GM23338 (cell line): ENCODE measurements at regions not wholly inside any gene's neighbourhood (a gene's known extent, or its start where the extent isn't known, plus 50 kb on each side); places are given as distances from the start of the nearest gene placed in this dataset.

Experiments
- ATAC-seq: fragments of 200-7000 bp; cut with Tn5 transposase; 3 replicates; pipeline ENCODE4 v1.9.1; 2020
- DNase-seq: peaks from one replicate; pipeline ENCODE4 v3.0.0-alpha.2; 2015; ENCODE audit warnings: low spot score
- H2AFZ ChIP-seq: fragments of 200-600 bp; sonication (generic); 2 replicates; pipeline ENCODE4 v1.8.0; 2016; ENCODE audit warnings: antibody characterized with exemption, mild to moderate bottlenecking, moderate library complexity
- H3F3A ChIP-seq: fragments of 200-600 bp; sonication (generic); replicated peaks from 2 replicates; pipeline ENCODE4 v1.8.0; 2017; ENCODE audit warnings: antibody characterized with exemption, mixed run types, low read depth
- H3K27ac ChIP-seq: fragments of 200-600 bp; sonication (generic); 2 replicates; pipeline ENCODE4 v1.6.1; 2016; ENCODE audit warnings: low read depth
- H3K27me3 ChIP-seq: fragments of 200-600 bp; sonication (generic); 2 replicates; pipeline ENCODE4 v1.8.0; 2016; ENCODE audit warnings: mild to moderate bottlenecking, mixed run types, moderate library complexity; ENCODE audit not compliant: insufficient read depth
- H3K36me3 ChIP-seq: fragments of 200-600 bp; sonication (generic); 2 replicates; pipeline ENCODE4 v1.8.0; 2016; ENCODE audit warnings: mild to moderate bottlenecking; ENCODE audit not compliant: insufficient read depth
- H3K4me1 ChIP-seq: fragments of 200-600 bp; sonication (generic); 2 replicates; pipeline ENCODE4 v1.8.0; 2016; ENCODE audit warnings: mild to moderate bottlenecking, moderate library complexity; ENCODE audit not compliant: insufficient read depth
- H3K4me2 ChIP-seq: fragments of 200-600 bp; sonication (generic); 2 replicates; pipeline ENCODE4 v1.7.1; 2017; ENCODE audit warnings: mixed run types
- H3K4me3 ChIP-seq: fragments of 200-600 bp; sonication (generic); 2 replicates; pipeline ENCODE4 v1.6.1; 2016; ENCODE audit warnings: mixed run types
- H3K79me2 ChIP-seq: fragments of 200-600 bp; sonication (generic); replicated peaks from 2 replicates; pipeline ENCODE4 v1.8.0; 2017; ENCODE audit warnings: mild to moderate bottlenecking; ENCODE audit not compliant: insufficient read depth
- H3K9me2 ChIP-seq: fragments of 200-600 bp; sonication (generic); 2 replicates; pipeline ENCODE4 v1.8.0; 2017; ENCODE audit not compliant: insufficient read depth
- H4K20me1 ChIP-seq: fragments of 200-600 bp; sonication (generic); replicated peaks from 2 replicates; pipeline ENCODE4 v1.8.0; 2017; ENCODE audit warnings: mild to moderate bottlenecking; ENCODE audit not compliant: insufficient read depth
- H3K27ac Mint-ChIP-seq: 2 replicates; pipeline ENCODE4 v1.8.0; 2020; ENCODE audit warnings: inconsistent platforms, mild to moderate bottlenecking, moderate library complexity, mixed read lengths
- H3K27me3 Mint-ChIP-seq: 3 replicates; pipeline ENCODE4 v1.8.0; 2022; ENCODE audit warnings: low read depth, mild to moderate bottlenecking, moderate library complexity, mixed read lengths, inconsistent platforms; ENCODE audit not compliant: insufficient read depth, poor library complexity
- H3K36me3 Mint-ChIP-seq: 3 replicates; pipeline ENCODE4 v1.8.0; 2021; ENCODE audit warnings: low read depth, mild to moderate bottlenecking, inconsistent platforms, moderate library complexity, mixed read lengths
- H3K4me1 Mint-ChIP-seq: 3 replicates; pipeline ENCODE4 v1.8.0; 2020; ENCODE audit warnings: mild to moderate bottlenecking, inconsistent platforms, mixed read lengths
- H3K4me3 Mint-ChIP-seq: 3 replicates; pipeline ENCODE4 v1.8.0; 2021; ENCODE audit warnings: moderate library complexity, mild to moderate bottlenecking, inconsistent platforms, mixed read lengths
- H3K9me3 Mint-ChIP-seq: 3 replicates; pipeline ENCODE4 v1.8.0; 2020; ENCODE audit warnings: moderate library complexity, mild to moderate bottlenecking, inconsistent platforms, mixed read lengths
- CREB1 ChIP-seq: fragments of 250-450 bp; sonication (Bioruptor Pico); IDR thresholded peaks from 2 replicates; pipeline ENCODE4 v1.5.0; 2020; ENCODE audit warnings: low read depth, mild to moderate bottlenecking, moderate library complexity
- ETS1 ChIP-seq: IDR thresholded peaks from 2 replicates; pipeline ENCODE4 v1.6.1; 2016; ENCODE audit warnings: antibody characterized with exemption
- EZH2 ChIP-seq: fragments of 200-600 bp; sonication (generic); IDR thresholded peaks from one replicate; pipeline ENCODE4 v1.8.0; 2017; ENCODE audit warnings: antibody characterized with exemption, mild to moderate bottlenecking, low read depth; ENCODE audit not compliant: unreplicated experiment
- JUNB ChIP-seq: IDR thresholded peaks from one replicate; pipeline ENCODE4 v1.6.1; 2016; ENCODE audit warnings: antibody characterized with exemption; ENCODE audit not compliant: unreplicated experiment
- NANOG ChIP-seq: IDR thresholded peaks from 2 replicates; pipeline ENCODE4 v1.6.1; 2016; ENCODE audit warnings: antibody characterized with exemption, borderline replicate concordance
- POLR2AphosphoS5 ChIP-seq: IDR thresholded peaks from 2 replicates; pipeline ENCODE4 v1.6.1; 2016; ENCODE audit warnings: antibody characterized with exemption, low read depth
- STAT1 ChIP-seq: IDR thresholded peaks from one replicate; pipeline ENCODE4 v1.6.1; 2016; ENCODE audit warnings: antibody characterized with exemption; ENCODE audit not compliant: unreplicated experiment
- ZNF114 ChIP-seq: fragments of 250-450 bp; sonication (Bioruptor Pico); IDR thresholded peaks from 2 replicates; pipeline ENCODE4 v1.5.0; 2020; ENCODE audit warnings: mild to moderate bottlenecking, moderate library complexity
- TF ChIP-seq, protein P1 (sequence below), 2 experiments: fragments of 200-600 bp in 1 of 2; sonication (generic) in 1 of 2; conservative IDR thresholded peaks; 2 replicates each; pipeline versions ENCODE4 v1.5.1 to v1.6.1; 2016 to 2017; ENCODE audit warnings: antibody characterized with exemption in 2 of 2, low read depth in 2 of 2, mild to moderate bottlenecking in 2 of 2, moderate library complexity in 1 of 2
- TF ChIP-seq, protein P2 (sequence below): fragments of 250-450 bp; sonication (Bioruptor Pico); IDR thresholded peaks from 2 replicates; pipeline ENCODE4 v1.5.0; 2020; ENCODE audit warnings: mild to moderate bottlenecking, moderate library complexity
- TF ChIP-seq, protein P3 (sequence below): IDR thresholded peaks from one replicate; pipeline ENCODE4 v1.6.1; 2018; ENCODE audit warnings: antibody characterized with exemption; ENCODE audit not compliant: unreplicated experiment

DNA sequence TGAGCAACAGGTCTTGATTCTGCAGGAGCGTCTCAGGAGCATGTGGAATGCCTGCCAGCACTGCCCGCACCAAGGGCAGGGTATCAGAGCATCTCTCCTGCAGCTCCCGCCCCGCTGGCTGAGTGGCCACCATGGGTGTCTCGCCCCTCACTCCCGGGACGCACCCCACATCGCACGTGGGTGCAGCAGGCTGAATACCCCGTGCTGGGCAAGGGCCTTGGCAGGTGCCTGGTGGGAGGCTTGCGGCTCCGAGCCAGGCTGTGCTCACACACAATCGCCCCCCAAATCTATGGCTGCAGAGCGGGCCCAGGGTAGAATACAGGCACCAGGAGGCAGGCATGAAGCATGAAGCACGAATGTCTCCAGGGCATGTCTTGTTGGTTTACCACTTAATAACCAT lies 103.9 kb upstream of the TMEM132D start (continued):
- TF ChIP-seq, protein P1, sequence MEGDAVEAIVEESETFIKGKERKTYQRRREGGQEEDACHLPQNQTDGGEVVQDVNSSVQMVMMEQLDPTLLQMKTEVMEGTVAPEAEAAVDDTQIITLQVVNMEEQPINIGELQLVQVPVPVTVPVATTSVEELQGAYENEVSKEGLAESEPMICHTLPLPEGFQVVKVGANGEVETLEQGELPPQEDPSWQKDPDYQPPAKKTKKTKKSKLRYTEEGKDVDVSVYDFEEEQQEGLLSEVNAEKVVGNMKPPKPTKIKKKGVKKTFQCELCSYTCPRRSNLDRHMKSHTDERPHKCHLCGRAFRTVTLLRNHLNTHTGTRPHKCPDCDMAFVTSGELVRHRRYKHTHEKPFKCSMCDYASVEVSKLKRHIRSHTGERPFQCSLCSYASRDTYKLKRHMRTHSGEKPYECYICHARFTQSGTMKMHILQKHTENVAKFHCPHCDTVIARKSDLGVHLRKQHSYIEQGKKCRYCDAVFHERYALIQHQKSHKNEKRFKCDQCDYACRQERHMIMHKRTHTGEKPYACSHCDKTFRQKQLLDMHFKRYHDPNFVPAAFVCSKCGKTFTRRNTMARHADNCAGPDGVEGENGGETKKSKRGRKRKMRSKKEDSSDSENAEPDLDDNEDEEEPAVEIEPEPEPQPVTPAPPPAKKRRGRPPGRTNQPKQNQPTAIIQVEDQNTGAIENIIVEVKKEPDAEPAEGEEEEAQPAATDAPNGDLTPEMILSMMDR (conservative IDR thresholded peaks at IDR 0.05; ENCODE audit: low read depth in 2 of 2), result no peak

GRCh38 chr12:130008241-130008640 lies 104.4 kb upstream of the TMEM132D start:
- Mint-ChIP-seq H3K4me1 (no peaks in the 10 kb centered on the region), H3K9me3 (peaks cover 72% of the 10 kb centered on the region), H3K36me3 (peaks cover 38% of the 10 kb centered on the region), H3K27me3 (peaks cover 2% of the 10 kb centered on the region), H3K4me3 (no peak overlapping the region), H3K27ac (no peak overlapping the region)
- no peak overlapping the region for H3K4me2 ChIP-seq
- no peaks in the 10 kb centered on the region for H4K20me1 ChIP-seq
- DNase-seq (no peak), ATAC-seq (no peak)
- H3K4me1 ChIP-seq, result no peaks in the 10 kb centered on the region
- no peak overlapping the region for H3K27ac ChIP-seq
- peaks cover 3% of the 10 kb centered on the region; the same call in 1 of the 2 replicates for H3K36me3 ChIP-seq
- no peak overlapping the region for H3K4me3 ChIP-seq
- no peak overlapping the region for H2AFZ ChIP-seq
- H3F3A ChIP-seq, result no peaks in the 10 kb centered on the region
- peaks cover 7% of the 10 kb centered on the region for H3K27me3 ChIP-seq
- H3K9me2 ChIP-seq, result no peaks in the 10 kb centered on the region; the same call in 1 of the 2 replicates
- TF ChIP-seq, protein P1 (conservative IDR thresholded peaks at IDR 0.05; ENCODE audit: low read depth in 2 of 2), result no peak
- no peak for TF ChIP-seq ETS1
- TF ChIP-seq EZH2, result no peak
- no peak for TF ChIP-seq JUNB
- TF ChIP-seq, protein P2, sequence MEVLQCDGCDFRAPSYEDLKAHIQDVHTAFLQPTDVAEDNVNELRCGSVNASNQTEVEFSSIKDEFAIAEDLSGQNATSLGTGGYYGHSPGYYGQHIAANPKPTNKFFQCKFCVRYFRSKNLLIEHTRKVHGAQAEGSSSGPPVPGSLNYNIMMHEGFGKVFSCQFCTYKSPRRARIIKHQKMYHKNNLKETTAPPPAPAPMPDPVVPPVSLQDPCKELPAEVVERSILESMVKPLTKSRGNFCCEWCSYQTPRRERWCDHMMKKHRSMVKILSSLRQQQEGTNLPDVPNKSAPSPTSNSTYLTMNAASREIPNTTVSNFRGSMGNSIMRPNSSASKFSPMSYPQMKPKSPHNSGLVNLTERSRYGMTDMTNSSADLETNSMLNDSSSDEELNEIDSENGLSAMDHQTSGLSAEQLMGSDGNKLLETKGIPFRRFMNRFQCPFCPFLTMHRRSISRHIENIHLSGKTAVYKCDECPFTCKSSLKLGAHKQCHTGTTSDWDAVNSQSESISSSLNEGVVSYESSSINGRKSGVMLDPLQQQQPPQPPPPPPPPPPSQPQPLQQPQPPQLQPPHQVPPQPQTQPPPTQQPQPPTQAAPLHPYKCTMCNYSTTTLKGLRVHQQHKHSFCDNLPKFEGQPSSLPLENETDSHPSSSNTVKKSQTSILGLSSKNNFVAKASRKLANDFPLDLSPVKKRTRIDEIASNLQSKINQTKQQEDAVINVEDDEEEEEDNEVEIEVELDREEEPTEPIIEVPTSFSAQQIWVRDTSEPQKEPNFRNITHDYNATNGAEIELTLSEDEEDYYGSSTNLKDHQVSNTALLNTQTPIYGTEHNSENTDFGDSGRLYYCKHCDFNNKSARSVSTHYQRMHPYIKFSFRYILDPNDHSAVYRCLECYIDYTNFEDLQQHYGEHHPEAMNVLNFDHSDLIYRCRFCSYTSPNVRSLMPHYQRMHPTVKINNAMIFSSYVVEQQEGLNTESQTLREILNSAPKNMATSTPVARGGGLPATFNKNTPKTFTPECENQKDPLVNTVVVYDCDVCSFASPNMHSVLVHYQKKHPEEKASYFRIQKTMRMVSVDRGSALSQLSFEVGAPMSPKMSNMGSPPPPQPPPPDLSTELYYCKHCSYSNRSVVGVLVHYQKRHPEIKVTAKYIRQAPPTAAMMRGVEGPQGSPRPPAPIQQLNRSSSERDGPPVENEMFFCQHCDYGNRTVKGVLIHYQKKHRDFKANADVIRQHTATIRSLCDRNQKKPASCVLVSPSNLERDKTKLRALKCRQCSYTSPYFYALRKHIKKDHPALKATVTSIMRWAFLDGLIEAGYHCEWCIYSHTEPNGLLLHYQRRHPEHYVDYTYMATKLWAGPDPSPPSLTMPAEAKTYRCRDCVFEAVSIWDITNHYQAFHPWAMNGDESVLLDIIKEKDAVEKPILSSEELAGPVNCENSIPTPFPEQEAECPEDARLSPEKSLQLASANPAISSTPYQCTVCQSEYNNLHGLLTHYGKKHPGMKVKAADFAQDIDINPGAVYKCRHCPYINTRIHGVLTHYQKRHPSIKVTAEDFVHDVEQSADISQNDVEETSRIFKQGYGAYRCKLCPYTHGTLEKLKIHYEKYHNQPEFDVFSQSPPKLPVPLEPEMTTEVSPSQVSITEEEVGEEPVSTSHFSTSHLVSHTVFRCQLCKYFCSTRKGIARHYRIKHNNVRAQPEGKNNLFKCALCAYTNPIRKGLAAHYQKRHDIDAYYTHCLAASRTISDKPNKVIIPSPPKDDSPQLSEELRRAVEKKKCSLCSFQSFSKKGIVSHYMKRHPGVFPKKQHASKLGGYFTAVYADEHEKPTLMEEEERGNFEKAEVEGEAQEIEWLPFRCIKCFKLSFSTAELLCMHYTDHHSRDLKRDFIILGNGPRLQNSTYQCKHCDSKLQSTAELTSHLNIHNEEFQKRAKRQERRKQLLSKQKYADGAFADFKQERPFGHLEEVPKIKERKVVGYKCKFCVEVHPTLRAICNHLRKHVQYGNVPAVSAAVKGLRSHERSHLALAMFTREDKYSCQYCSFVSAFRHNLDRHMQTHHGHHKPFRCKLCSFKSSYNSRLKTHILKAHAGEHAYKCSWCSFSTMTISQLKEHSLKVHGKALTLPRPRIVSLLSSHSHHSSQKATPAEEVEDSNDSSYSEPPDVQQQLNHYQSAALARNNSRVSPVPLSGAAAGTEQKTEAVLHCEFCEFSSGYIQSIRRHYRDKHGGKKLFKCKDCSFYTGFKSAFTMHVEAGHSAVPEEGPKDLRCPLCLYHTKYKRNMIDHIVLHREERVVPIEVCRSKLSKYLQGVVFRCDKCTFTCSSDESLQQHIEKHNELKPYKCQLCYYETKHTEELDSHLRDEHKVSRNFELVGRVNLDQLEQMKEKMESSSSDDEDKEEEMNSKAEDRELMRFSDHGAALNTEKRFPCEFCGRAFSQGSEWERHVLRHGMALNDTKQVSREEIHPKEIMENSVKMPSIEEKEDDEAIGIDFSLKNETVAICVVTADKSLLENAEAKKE (CRISPR knock-in tag), result no peak
- TF ChIP-seq CREB1 (CRISPR knock-in tag), result no peak
- no peak for TF ChIP-seq NANOG
- TF ChIP-seq ZNF114 (CRISPR knock-in tag), result no peak
- no peak for TF ChIP-seq STAT1
- TF ChIP-seq, protein P3, sequence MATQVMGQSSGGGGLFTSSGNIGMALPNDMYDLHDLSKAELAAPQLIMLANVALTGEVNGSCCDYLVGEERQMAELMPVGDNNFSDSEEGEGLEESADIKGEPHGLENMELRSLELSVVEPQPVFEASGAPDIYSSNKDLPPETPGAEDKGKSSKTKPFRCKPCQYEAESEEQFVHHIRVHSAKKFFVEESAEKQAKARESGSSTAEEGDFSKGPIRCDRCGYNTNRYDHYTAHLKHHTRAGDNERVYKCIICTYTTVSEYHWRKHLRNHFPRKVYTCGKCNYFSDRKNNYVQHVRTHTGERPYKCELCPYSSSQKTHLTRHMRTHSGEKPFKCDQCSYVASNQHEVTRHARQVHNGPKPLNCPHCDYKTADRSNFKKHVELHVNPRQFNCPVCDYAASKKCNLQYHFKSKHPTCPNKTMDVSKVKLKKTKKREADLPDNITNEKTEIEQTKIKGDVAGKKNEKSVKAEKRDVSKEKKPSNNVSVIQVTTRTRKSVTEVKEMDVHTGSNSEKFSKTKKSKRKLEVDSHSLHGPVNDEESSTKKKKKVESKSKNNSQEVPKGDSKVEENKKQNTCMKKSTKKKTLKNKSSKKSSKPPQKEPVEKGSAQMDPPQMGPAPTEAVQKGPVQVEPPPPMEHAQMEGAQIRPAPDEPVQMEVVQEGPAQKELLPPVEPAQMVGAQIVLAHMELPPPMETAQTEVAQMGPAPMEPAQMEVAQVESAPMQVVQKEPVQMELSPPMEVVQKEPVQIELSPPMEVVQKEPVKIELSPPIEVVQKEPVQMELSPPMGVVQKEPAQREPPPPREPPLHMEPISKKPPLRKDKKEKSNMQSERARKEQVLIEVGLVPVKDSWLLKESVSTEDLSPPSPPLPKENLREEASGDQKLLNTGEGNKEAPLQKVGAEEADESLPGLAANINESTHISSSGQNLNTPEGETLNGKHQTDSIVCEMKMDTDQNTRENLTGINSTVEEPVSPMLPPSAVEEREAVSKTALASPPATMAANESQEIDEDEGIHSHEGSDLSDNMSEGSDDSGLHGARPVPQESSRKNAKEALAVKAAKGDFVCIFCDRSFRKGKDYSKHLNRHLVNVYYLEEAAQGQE, result no peak
- TF ChIP-seq POLR2AphosphoS5, result no peak
- no peaks in the 10 kb centered on the region for H3K79me2 ChIP-seq
